Neural progenitor cell (in vitro differentiated cells): ENCODE measurements at regions not wholly inside any gene's neighbourhood (a gene's known extent, or its start where the extent isn't known, plus 50 kb on each side); places are given as distances from the start of the nearest gene placed in this dataset.
A peak's percentile ranks its signal among the peaks of the same experiment; 100 is the strongest.

ENCODE experiments used
- DNase-seq: peaks from one replicate; pipeline ENCODE4 v3.0.0-alpha.2; 2016; ENCODE audit warnings: low spot score
- H2AFZ ChIP-seq: fragments of 200-600 bp; sonication (generic); replicated peaks from 2 replicates; pipeline ENCODE4 v1.6.1; 2016; ENCODE audit warnings: antibody characterized with exemption
- H3F3A ChIP-seq: fragments of 200-600 bp; sonication (generic); 2 replicates; pipeline ENCODE4 v1.6.1; 2016; ENCODE audit warnings: antibody characterized with exemption, low read depth
- H3K27ac ChIP-seq: fragments of 200-600 bp; sonication (generic); 2 replicates; pipeline ENCODE4 v1.5.1; 2016; ENCODE audit warnings: mild to moderate bottlenecking
- H3K27me3 ChIP-seq: fragments of 200-600 bp; sonication (generic); 2 replicates; pipeline ENCODE4 v1.6.1; 2016; ENCODE audit warnings: mild to moderate bottlenecking, moderate library complexity
- H3K36me3 ChIP-seq: fragments of 200-600 bp; sonication (generic); 2 replicates; pipeline ENCODE4 v1.5.1; 2016
- H3K4me1 ChIP-seq: fragments of 200-600 bp; sonication (generic); 2 replicates; pipeline ENCODE4 v1.6.1; 2016; ENCODE audit warnings: mixed run types
- H3K4me2 ChIP-seq: fragments of 200-600 bp; sonication (generic); 2 replicates; pipeline ENCODE4 v1.6.1; 2016
- H3K4me3 ChIP-seq: fragments of 200-600 bp; sonication (generic); 2 replicates; pipeline ENCODE4 v1.5.1; 2016
- H3K79me2 ChIP-seq: fragments of 200-600 bp; sonication (generic); 2 replicates; pipeline ENCODE4 v1.6.1; 2016; ENCODE audit warnings: low read depth
- H3K9ac ChIP-seq: fragments of 200-600 bp; sonication (generic); 2 replicates; pipeline ENCODE4 v1.6.1; 2016
- H3K9me3 ChIP-seq: fragments of 200-600 bp; sonication (generic); 2 replicates; pipeline ENCODE4 v1.5.1; 2016; ENCODE audit warnings: low read depth
- H4K20me1 ChIP-seq: fragments of 200-600 bp; sonication (generic); 2 replicates; pipeline ENCODE4 v1.6.1; 2016; ENCODE audit warnings: low read depth
- H3K27ac Mint-ChIP-seq: 3 replicates; pipeline ENCODE4 v1.8.0; 2021; ENCODE audit warnings: mixed read lengths
- H3K27me3 Mint-ChIP-seq: 2 replicates; pipeline ENCODE4 v1.8.0; 2022; ENCODE audit warnings: low read depth, mild to moderate bottlenecking, inconsistent platforms, moderate library complexity, mixed read lengths; ENCODE audit not compliant: insufficient read depth
- H3K36me3 Mint-ChIP-seq: 3 replicates; pipeline ENCODE4 v1.8.0; 2021; ENCODE audit warnings: mixed read lengths
- H3K4me1 Mint-ChIP-seq: 3 replicates; pipeline ENCODE4 v1.8.0; 2021; ENCODE audit warnings: mixed read lengths
- H3K4me3 Mint-ChIP-seq: 3 replicates; pipeline ENCODE4 v1.8.0; 2021; ENCODE audit warnings: mild to moderate bottlenecking, moderate library complexity, mixed read lengths
- H3K9me3 Mint-ChIP-seq: 3 replicates; pipeline ENCODE4 v1.8.0; 2020; ENCODE audit warnings: mixed read lengths
- CTCF ChIP-seq: fragments of 200-600 bp; sonication (generic); IDR thresholded peaks from 2 replicates; pipeline ENCODE4 v1.5.1; 2017; ENCODE audit warnings: antibody characterized with exemption, mild to moderate bottlenecking
- EZH2 ChIP-seq: fragments of 200-600 bp; sonication (generic); IDR thresholded peaks from 2 replicates; pipeline ENCODE4 v1.6.1; 2017; ENCODE audit warnings: antibody characterized with exemption, mild to moderate bottlenecking, moderate library complexity
- EZH2phosphoT487 ChIP-seq: fragments of 200-600 bp; sonication (generic); IDR thresholded peaks from 2 replicates; pipeline ENCODE4 v1.6.1; 2017; ENCODE audit warnings: antibody characterized with exemption

- Mint-ChIP-seq H3K9me3 (no peaks in the 10 kb centered on the region), H3K4me3 (no peak overlapping the region), H3K27me3 (no peaks in the 10 kb centered on the region), H3K27ac (no peak overlapping the region), H3K36me3 (no peaks in the 10 kb centered on the region), H3K4me1 (peaks cover 3% of the 10 kb centered on the region)
- Histone ChIP-seq H3K27ac (no peak overlapping the region), H4K20me1 (no peaks in the 10 kb centered on the region), H3K27me3 (no peaks in the 10 kb centered on the region), H3K9ac (no peak overlapping the region), H3K4me1 (no peaks in the 10 kb centered on the region), H3K79me2 (no peaks in the 10 kb centered on the region), H3K9me3 (no peaks in the 10 kb centered on the region), H2AFZ (peak overlapping the region; percentile 88), H3K36me3 (no peaks in the 10 kb centered on the region), H3K4me2 (no peak overlapping the region), H3F3A (no peaks in the 10 kb centered on the region), H3K4me3 (no peak overlapping the region)
- no peak for DNase-seq
- TF ChIP-seq EZH2phosphoT487 (no peak), CTCF (no peak), EZH2 (no peak)
Measured at GRCh38 chr18:65215865-65216466, 534.8 kb upstream of the CDH7 start.

- no peaks in the 10 kb centered on the region for H3K27me3 Mint-ChIP-seq
Measured at GRCh38 chr18:65214456-65214855, 536.4 kb upstream of the CDH7 start.

GRCh38 chr18:65206551-65207260 lies 544.1 kb upstream of the CDH7 start:
- no peaks in the 10 kb centered on the region for H3K27me3 Mint-ChIP-seq
- Histone ChIP-seq H3K27me3 (no peaks in the 10 kb centered on the region), H3K4me2 (no peak overlapping the region), H3K4me1 (no peaks in the 10 kb centered on the region), H3K27ac (no peak overlapping the region), H2AFZ (peak overlapping the region; percentile 84), H3K4me3 (no peak overlapping the region), H3F3A (no peaks in the 10 kb centered on the region), H3K36me3 (no peaks in the 10 kb centered on the region), H4K20me1 (no peaks in the 10 kb centered on the region), H3K79me2 (no peaks in the 10 kb centered on the region), H3K9me3 (no peaks in the 10 kb centered on the region), H3K9ac (no peak overlapping the region)
- TF ChIP-seq CTCF, result peak; percentile 54
- no peak for TF ChIP-seq EZH2
- no peaks in the 10 kb centered on the region for H3K4me1 Mint-ChIP-seq
- DNase-seq, result peak; percentile 58
- no peaks in the 10 kb centered on the region for H3K36me3 Mint-ChIP-seq
- no peak overlapping the region for H3K4me3 Mint-ChIP-seq
- no peak overlapping the region for H3K27ac Mint-ChIP-seq
- no peaks in the 10 kb centered on the region for H3K9me3 Mint-ChIP-seq

More at GRCh38 chr18:65214456-65214855, 536.4 kb upstream of the CDH7 start:
- Histone ChIP-seq H3K27ac (no peak overlapping the region), H3K4me1 (no peaks in the 10 kb centered on the region), H3K4me2 (no peak overlapping the region), H3K36me3 (no peaks in the 10 kb centered on the region), H3F3A (no peaks in the 10 kb centered on the region), H2AFZ (no peak overlapping the region), H3K79me2 (no peaks in the 10 kb centered on the region), H3K9ac (no peak overlapping the region), H4K20me1 (no peaks in the 10 kb centered on the region), H3K4me3 (no peak overlapping the region), H3K27me3 (no peaks in the 10 kb centered on the region), H3K9me3 (no peaks in the 10 kb centered on the region)
- no peak for DNase-seq
- Mint-ChIP-seq H3K27ac (no peak overlapping the region), H3K4me1 (peaks cover 3% of the 10 kb centered on the region), H3K9me3 (no peaks in the 10 kb centered on the region), H3K4me3 (no peak overlapping the region), H3K36me3 (no peaks in the 10 kb centered on the region)
- TF ChIP-seq EZH2 (no peak), CTCF (no peak), EZH2phosphoT487 (no peak)
